NCI-H146 (cell line): ENCODE measurements at regions not wholly inside any gene's neighbourhood (a gene's known extent, or its start where the extent isn't known, plus 50 kb on each side); places are given as distances from the start of the nearest gene placed in this dataset.
A peak's percentile ranks its signal among the peaks of the same experiment; 100 is the strongest.
"Not testable (repeated sequence)": the region's sequence is repeated elsewhere in the genome, so short reads cannot be mapped to it uniquely, and the experiment has no call there.

ENCODE experiments used
- DNase-seq: peaks from one replicate; lab custom pipeline; 2025; lab: John Stamatoyannopoulos, UW

- DNase-seq = not testable (repeated sequence)
Measured at GRCh38 chr4:11054937-11055336, 370.4 kb upstream of the CLNK start.

DNA sequence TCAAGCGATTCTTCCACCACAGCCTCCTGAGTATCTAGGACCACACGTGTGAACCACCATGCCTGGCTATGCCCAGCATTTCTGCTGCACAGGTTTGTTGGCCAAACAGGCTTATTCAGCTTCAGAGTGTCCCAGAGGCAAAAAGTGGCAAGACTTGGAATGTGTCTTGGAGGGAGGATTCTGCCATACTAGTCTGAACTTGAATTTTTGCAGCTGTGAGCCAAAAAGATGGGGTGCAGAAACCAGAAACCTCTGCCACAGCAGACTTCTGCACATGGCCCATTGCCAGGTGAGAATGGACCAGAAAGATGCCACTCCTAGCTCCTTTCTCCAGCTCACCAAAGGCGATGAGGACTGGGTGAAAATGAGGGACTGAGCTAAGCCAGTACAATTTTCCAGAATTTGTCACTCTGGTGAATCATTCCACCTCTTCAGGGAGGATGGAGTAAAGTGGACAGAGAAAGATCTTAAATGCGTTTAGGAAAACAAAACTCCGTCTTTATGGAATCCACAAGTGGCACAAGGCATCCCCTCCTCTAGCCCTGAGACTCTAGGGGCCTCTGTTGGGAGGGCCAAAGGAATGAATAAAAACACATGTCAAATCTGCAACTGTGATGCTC is 369.1 kb upstream of the CLNK start:
- DNase-seq = no peak

DNA sequence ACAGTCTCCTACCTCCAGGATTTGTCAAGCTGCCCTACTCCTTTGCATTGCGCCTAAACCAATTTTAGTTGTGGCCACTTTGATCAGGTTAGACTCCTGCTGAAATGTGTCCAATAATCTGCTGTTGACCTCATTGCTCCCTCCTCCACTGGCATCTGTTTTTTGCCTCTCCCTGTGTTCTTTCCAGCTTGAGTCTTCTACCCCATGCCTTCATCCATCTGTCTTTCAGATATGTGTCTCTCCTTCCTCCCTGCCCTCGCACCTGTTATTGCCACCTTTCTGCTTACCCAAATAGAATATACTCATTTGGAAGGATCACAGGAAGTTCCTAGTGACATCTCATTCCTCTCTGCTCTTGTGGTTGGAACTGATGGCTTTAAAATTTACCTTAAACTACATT is 366.6 kb upstream of the CLNK start:
- DNase-seq = no peak

DNA sequence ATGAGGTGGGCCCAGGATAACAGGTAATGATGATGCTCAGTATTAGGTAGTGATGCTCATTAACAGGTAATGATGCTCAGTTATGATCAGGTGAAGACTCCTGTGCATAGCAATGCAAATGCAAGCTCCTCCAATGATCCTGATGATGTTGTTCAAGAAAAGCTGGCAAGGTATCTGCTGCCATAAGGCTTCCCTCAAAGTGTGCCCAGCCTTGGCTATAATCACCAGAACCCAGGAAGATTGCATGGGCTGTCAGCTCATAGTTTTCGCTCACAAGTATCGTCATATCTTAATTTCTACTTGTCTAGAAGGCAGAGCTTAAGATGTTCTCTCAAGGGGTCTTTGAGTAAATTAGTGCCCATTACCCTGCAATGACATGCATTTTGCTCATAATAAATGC is 366.2 kb upstream of the CLNK start:
- no peak for DNase-seq

- DNase-seq = no peak
Measured at GRCh38 chr4:11049001-11049400, 364.4 kb upstream of the CLNK start.

DNA sequence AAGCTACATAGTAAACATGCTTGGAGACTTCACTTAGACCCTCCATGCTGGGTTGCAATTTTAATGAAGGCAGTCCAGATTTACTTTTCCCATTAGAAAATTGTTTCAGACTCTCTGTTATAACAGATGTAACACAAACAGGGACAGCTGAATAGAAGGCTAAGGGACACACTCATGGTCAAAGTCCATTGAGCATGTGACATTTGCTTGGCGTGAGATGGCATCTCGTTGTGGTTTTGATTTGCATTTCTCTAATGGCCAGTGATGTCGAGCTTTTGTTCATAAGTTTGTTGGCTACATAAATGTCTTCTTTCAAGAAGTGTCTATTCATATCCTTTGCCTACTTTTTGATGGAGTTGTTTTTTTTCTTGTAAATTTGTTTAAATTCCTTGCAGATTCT is 358.2 kb upstream of the CLNK start:
- DNase-seq = no peak

DNA sequence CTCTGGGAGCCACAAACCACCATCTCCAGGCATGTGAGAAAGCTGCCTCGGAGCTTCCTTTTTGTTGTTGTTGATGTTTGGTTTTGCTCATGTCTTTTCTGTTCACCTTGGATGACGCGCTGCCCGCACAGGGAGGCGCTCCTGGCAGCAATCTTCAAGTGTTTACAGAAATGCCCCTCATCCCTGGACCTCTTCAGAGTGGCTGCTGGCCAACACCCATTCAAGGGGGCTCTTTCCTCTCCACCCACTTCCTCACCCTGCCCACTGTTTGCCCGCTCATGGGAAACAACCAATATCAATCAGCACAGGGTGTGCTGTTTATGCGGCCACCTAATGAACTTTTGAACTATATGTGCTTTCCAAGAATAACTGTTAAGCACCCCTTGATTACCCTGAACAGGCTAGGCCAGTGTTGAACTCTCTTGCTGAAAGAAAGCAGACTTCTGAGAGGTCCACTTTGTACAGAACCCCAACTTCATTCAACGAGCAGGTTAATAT is 355.1 kb upstream of the CLNK start:
- DNase-seq = no peak

- DNase-seq = no peak
Measured at GRCh38 chr4:11038926-11039325, 354.4 kb upstream of the CLNK start.

GRCh38 chr4:11037637-11038036 is 353.1 kb upstream of the CLNK start:
- no peak for DNase-seq

DNA sequence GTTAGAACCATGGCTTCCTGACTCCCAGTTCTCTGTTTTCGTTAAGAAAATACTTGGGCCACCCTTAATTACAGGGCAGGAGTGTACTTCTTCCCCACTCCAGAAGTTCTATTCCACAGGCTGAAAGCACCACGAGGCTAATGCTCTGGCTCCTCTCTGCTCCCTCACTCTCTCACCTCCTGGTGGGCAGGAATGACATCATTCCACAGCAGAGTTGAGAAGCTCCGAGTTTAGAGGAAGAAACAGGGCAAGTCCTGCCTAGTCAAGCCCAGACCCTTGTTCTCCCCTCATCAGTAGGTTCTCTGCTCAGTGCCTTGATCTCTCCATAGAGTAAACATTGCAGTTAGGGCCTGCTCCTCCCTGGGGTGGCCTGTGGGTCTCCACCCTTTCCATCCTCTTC is 343.8 kb upstream of the CLNK start:
- DNase-seq = no peak

GRCh38 chr4:11021333-11021732 is 336.8 kb upstream of the CLNK start:
- DNase-seq = no peak

- no peak for DNase-seq
Measured at GRCh38 chr4:11019451-11020240, 335.1 kb upstream of the CLNK start.

DNA sequence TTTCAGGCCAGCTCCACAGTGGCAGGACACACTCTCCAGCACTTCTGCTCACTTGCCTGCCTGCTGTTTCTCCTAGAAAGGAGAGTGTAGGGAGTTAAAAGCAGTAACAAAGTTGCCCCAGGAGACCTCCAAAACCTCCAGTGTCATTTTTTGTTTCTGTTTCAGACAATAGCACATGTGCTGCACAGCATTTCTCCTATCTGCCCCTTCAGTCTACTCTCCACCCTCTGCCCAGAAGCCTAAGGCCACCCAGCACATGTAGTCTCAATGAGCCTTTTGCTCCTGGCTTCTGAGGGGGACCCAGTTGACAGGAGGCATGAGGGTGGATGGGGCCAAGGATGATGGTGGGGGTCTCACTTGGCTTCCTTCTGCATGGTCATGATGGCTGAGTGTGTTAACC is 329.6 kb upstream of the CLNK start:
- no peak for DNase-seq

DNA sequence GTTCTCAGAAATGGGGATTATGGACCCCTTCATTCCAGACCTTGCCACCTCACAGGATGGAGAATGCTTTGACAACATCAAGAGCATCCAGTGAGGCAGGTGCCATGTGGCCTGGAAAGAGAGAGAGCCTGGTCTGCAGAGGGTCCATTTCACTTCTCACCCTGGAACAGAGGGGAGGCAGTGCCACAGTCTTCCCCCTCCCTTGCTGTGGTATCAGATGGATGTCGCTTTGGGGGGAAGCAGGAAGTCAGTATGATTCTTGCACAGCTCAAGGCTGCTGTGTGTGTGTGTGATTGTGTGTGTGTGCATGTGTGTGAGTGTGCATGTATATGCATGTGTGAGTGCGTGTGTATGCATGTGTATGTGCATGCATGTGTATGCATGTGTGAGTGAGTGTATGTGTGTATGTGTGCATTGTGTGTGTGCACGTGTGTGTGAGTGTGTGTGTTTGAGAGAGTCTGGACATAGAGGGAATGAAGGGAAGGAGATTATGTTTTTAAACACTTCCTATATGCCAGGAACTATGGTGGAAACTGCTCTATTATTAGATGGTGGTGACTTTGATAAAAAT is 328.6 kb upstream of the CLNK start:
- no peak for DNase-seq

- DNase-seq = peak; percentile 60
Measured at GRCh38 chr4:11011249-11011648, 326.7 kb upstream of the CLNK start.

DNA sequence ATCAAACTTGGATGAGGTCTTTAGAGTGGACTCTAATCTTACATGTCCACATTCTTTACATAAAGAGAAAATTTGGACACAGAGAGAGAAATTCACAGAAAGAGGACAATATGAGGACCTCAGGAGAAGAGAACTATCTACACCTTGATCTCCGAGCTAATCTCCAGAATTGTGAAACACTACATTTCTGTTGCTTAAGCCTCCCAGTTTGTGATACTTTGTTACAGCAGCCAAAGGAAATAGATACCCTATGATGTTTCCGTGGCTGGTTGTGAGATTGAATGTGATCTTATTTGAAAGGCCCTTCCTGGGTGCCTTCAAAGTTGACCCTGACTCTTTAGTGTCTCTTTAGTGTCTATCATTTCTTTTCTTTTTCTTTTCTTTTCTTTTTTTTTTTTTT is 326.1 kb upstream of the CLNK start:
- no peak for DNase-seq

GRCh38 chr4:11009281-11009680 is 324.7 kb upstream of the CLNK start:
- no peak for DNase-seq

- DNase-seq = no peak
Measured at GRCh38 chr4:11005300-11005699, 320.7 kb upstream of the CLNK start.

- DNase-seq = no peak
Measured at GRCh38 chr4:11004818-11005217, 320.2 kb upstream of the CLNK start.

DNA sequence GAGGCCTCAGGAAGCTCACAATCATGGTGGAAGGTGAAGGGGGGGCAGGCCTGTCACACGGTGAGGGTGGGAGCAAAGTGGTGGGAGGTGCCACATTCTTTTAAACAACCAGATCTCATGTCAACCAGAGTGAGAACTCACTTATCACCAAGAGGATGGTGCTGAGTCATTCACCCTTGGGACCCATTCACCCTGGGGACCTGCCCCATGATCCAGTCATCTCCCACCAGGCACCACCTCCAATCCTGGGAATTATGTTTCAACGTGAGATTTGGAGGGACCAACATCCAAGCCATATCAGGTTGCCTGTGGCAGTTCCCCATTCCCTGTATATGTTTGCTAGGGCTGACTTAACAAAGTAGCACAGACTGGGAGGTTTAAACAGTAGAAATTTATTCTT is 318.4 kb upstream of the CLNK start:
- DNase-seq = no peak

GRCh38 chr4:10998846-10999245 is 314.3 kb upstream of the CLNK start:
- no peak for DNase-seq

- DNase-seq = no peak
Measured at GRCh38 chr4:10984815-10985214, 300.2 kb upstream of the CLNK start.

DNA sequence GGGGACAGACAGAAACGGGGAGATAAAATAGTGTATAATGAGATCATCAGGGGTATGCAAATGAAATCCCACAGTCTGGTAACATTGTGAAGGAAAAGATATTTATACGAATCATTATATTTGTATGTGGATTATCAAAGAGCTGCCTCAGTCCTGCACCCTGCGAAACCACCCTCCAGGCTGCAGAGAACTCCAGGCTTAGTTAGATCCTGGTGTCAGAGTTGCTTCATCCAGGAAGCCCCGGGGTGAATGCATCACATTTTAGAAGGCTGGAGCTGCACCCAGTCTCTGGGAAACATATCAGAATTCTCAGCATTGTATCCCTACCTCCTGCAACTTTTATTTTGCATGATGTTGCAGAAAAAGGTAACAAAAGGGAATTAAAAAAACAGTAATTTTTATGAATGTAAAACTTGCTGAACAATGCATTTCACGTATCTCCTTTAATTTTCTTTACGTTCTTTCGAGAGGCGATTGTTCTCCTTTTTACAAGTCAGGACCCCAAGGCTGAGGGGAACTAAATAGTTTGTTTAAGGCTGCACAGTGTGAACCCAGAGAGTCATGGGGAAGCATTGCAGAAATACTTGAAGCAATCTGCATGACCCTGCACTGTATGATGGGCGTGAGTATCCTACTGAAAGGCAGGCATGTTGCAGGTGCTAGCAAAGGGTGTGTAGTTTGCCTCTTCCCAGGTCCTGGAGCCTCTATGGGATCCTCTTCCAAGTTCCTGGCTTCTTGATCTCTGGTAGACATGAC is 299.5 kb upstream of the CLNK start:
- DNase-seq = no peak
